Stimulated activated CD8-positive, alpha-beta memory T cell treated with anti-CD3 and anti-CD28 coated beads, Interleukin-15, amount 100 ng/mL, for 48 hours (primary cell): ENCODE measurements at regions not wholly inside any gene's neighbourhood (a gene's known extent, or its start where the extent isn't known, plus 50 kb on each side); places are given as distances from the start of the nearest gene placed in this dataset.
"Not testable (repeated sequence)": the region's sequence is repeated elsewhere in the genome, so short reads cannot be mapped to it uniquely, and the experiment has no call there.

ENCODE experiments used
- DNase-seq, 2 donors: peaks; one replicate each; pipeline ENCODE4 v3.0.0-alpha.2; 2020; ENCODE audit warnings: low read depth in 2 of 2

- no peak for DNase-seq
Measured at GRCh38 chr14:28603606-28604005, 163.0 kb upstream of the FOXG1 start.

DNA sequence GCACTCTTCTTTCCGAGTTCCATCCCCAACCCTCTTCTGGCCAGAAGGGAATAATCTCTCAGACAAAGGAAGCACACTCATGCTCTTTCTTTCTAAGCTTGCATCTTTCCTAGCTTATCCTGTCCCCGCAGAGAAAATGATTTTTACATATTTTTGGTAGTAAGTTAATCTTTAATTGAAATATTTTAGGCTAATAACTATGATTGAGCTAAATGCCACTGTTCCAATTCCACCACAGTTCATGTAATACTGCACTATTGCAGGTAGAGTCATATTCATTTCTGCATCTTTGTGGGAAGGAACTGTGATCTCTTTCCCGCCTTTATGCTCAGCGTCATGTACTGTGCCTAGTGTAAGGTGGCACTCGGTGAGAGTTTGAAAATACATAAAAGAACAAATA lies 158.9 kb upstream of the FOXG1 start:
- no peak for DNase-seq

DNA sequence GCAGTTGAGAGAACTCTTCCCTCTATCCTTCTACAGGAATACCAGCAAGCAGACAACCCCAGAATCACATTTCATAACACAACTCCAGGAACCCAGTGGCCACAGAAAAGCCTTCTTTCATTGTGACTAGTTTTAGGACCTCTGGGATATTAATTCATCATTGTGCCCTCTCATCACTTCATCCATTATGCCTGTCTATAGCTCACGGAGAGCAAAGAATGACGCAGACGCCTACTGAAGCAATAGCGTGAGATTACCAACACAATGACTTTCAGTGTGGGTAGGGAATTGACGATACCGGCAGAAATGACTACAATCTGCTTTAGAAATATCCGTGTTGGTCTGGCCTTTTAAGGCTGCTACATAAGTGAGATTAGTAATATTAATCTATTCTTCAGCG lies 158.1 kb upstream of the FOXG1 start:
- DNase-seq = no peak

GRCh38 chr14:28608851-28609828 lies 157.4 kb upstream of the FOXG1 start:
- DNase-seq = peak in 1 of 2 donors; percentile 4

DNA sequence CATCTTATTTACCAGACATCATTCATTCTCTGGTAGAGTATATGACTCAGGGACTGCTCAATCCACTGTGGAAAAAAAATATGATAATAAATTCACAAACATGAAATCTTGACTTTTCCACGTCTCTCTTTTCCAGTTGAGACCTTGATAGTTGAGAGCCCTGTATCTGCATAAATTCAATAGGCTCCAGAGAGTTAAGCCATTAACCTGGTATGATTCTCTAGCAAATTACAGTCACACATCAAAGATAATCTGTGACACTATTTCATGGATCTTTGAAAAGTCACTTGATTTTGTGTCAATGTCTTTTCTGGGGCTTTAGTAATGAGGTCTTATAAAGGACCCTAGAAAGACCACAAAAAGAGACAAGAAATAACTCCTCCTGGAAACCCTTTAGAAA lies 154.2 kb upstream of the FOXG1 start:
- no peak for DNase-seq

DNA sequence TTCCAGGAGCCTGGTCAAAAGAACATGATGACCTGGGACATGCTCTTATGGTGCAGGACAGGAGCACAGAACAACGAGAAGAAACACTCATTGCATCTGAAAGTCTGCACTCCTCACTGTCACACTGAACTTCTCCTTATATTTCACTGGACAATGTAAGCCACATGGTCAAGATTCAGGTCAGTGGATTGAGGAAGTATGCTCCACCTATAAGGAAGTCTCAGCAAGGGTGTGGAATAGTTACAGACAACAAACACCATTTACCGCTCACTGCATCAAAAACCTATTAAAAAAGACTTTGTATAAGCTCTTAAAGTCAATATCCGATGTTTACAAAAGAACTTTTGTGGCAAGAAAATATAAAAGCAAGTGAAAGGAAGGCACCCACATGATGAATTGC lies 153.1 kb upstream of the FOXG1 start:
- no peak for DNase-seq

DNA sequence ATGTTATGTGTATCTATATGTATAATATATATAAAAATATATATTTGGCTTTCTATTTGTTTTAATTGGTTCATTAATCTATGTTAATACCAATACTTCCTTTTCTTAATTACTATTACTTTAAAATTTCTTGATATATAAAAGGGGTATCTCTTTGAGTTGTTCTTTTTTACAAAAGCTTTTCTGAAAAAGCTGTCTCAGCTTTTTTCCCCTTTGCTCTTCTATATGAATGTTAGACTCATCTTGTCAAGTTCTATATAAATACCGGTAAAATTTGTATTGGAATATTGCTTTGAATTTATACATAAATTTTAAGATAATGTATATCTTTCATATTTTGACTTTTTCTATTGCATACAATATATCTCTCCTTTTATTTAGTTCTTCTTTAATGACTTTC lies 139.8 kb upstream of the FOXG1 start:
- no peak for DNase-seq

DNA sequence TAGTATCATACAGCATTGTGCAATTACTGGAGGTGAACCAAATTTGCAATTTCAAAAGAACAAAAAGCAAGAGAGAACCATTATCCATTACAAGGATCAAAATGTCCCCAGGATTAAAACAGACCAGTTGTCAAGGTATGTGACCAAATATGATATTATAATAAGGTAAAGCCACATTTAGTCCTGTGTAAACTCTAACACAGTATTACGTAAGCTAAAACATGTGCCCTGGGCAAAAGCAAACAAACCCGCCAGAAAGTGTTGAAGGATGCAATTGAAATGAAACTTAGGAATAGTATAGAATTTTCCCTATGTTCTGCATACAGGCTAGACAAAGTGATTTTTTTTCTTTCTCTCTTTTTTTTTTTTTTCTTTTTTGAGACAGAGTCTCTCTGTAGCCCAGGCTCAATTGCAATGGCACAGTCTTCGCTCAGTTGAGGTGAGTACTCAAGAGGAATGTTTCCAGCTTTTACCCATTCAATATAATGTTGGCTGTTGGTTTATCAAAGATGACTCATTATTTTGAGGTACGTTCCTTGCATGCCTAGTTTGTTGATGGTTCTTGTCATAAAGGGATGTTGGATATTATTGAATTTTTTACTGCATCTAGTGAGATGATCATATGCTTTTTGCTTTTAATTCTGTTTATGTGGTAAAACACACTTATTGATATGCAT lies 137.1 kb upstream of the FOXG1 start:
- DNase-seq = no peak

- DNase-seq = no peak
Measured at GRCh38 chr14:28630100-28630499, 136.5 kb upstream of the FOXG1 start.

- no peak for DNase-seq
Measured at GRCh38 chr14:28635387-28635786, 131.2 kb upstream of the FOXG1 start.

GRCh38 chr14:28635816-28636215 lies 130.8 kb upstream of the FOXG1 start:
- not testable (repeated sequence) for DNase-seq

- DNase-seq = not testable (repeated sequence)
Measured at GRCh38 chr14:28641189-28641588, 125.4 kb upstream of the FOXG1 start.

DNA sequence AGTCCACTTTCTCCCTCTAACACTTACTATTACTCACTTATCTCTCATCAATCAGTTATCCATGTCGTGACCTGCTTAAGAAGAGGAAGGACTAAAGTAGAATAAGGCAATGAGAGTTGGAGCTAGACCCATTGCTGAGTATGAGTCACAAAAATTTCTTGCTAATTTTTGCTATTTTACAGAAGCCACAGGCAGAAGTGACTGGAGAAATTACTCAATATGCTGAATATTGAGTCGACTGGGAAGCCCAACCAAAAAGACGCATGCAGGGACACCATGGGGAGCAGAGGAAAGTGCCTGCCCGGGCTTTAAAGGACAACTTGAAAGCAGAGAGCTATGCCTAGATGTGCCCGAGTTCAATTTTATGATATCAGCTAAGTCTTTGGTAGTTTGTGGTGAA lies 115.4 kb upstream of the FOXG1 start:
- DNase-seq = no peak

DNA sequence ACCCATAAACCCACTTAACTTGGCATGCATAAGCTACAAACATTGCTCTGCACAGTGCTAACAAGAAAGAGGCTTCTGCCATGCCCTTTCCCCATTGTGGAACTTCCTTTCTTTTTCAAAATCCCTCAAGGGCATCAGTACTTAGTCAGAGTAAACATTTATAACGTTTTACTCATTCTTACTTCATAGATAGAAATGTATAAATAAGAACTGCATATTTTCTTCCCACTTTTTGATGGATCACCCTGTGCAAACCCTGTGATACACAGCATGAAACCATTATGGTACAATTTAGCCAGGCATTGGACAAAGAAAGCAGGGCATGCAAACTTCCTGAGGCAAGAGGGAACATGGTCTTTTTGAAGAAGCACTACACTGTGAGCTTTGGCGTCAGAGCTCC lies 113.8 kb upstream of the FOXG1 start:
- no peak for DNase-seq

- no peak for DNase-seq
Measured at GRCh38 chr14:28653521-28653920, 113.1 kb upstream of the FOXG1 start.

DNA sequence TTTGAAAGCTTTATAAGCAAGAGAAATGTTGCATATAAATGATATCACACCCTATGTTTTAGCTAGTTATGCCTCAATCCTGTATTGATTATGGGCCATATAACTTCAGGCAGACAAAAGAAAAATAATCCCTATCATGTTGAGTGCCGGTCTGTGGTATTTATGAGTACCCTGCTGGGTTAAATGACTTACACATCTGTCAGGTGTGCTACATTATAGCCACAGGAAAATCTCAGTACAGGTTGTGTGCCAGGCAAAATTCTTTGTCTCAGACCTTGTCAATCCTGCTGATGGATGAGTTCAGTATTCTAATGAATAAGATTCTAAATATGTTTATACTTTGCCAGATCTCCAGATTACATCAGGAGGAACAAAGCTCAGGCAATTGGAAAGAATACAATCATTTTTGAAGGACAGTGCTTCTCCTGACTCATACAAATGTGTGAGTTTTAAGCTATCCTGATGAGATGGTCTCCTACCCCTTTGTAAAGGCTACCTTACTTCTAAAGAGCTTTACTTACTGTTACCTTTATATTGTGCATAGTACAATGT lies 109.8 kb upstream of the FOXG1 start:
- DNase-seq = no peak

- no peak for DNase-seq
Measured at GRCh38 chr14:28661171-28661772, 105.3 kb upstream of the FOXG1 start.

- no peak for DNase-seq
Measured at GRCh38 chr14:28666961-28667360, 99.6 kb upstream of the FOXG1 start.

- DNase-seq = no peak
Measured at GRCh38 chr14:28671425-28671824, 95.2 kb upstream of the FOXG1 start.

DNA sequence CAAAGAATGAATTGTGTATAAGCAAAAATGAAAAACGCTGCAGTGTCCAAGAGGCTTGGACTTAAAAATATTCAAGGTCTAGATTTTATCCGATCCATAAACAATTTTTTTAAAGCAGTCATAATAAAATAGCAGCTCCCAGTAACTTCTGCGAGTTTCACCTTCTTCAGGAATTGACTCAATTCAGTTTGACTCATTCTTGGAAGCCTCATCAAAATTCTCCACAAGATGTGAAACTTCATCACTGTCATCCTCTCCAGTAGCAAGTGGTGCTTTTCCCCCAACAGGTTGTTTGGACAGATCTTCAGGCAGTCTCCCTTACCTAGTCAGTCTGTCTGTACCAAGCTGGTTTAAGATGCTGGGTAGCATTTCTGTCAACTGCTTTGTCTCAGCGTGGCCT lies 93.5 kb upstream of the FOXG1 start:
- DNase-seq = no peak

DNA sequence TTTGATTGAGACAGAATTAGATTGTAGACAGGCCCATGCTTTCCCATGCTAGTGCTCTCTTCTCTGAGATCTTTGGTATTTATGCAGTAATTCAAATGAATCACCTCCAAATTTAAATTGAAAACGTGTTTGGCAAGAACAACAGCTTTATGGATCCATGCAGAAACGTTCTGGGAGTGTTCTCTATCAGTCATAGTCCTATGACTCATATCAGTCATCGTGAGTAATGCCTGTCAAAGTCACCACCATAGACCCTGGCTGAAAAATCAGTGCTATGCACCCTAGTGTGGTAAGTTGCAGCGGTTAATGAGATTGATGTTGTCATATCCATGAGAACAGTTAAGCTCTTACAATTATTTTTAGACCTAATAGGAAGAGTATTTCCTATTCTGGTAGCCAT lies 90.1 kb upstream of the FOXG1 start:
- no peak for DNase-seq

GRCh38 chr14:28677381-28677780 lies 89.2 kb upstream of the FOXG1 start:
- DNase-seq = no peak
